Naive thymus-derived CD4-positive, alpha-beta T cell (primary cell): ENCODE measurements at regions not wholly inside any gene's neighbourhood (a gene's known extent, or its start where the extent isn't known, plus 50 kb on each side); places are given as distances from the start of the nearest gene placed in this dataset.

Source experiments
- ATAC-seq: fragments of 150-1000 bp; cut with Tn5 transposase; 2 replicates; pipeline ENCODE4 v1.10.0; 2021; ENCODE audit warnings: mild to moderate bottlenecking, moderate library complexity
- CTCF ChIA-PET: fragments of 350-600 bp; sonication (Branson Sonifier 250); formaldehyde crosslinking; loops from one replicate; lab custom pipeline; 2021; ENCODE audit warnings: antibody characterized with exemption; lab: Charles Lee
- POLR2A ChIA-PET: fragments of 350-600 bp; sonication (Branson Sonifier 250); formaldehyde crosslinking; loops from one replicate; lab custom pipeline; 2021; ENCODE audit warnings: antibody characterized with exemption, inconsistent platforms; lab: Charles Lee
- DNase-seq, 9 donors: peaks; one replicate each; pipeline versions ENCODE4 v3.0.0 to v3.0.0-alpha.2; 2020 to 2022; ENCODE audit warnings: mixed read lengths in 1 of 9
- H3K27ac ChIP-seq: one replicate; pipeline ENCODE4 v1.7.0; 2013; ENCODE audit warnings: mild to moderate bottlenecking, low read depth, low read length, moderate library complexity
- H3K27me3 ChIP-seq, 2 donors: one replicate each; pipeline ENCODE4 v1.7.0; 2013; ENCODE audit warnings: low read length in 2 of 2, mild to moderate bottlenecking in 2 of 2, moderate library complexity in 2 of 2; ENCODE audit not compliant: control insufficient read depth in 2 of 2, insufficient read depth in 2 of 2
- H3K36me3 ChIP-seq, 3 experiments: 1 replicate in 2 of 3; 2 replicates in 1 of 3; pipeline ENCODE4 v1.7.0; 2013; ENCODE audit warnings: low read length in 3 of 3, mild to moderate bottlenecking in 3 of 3, moderate library complexity in 1 of 3; ENCODE audit not compliant: insufficient read depth in 3 of 3, control insufficient read depth in 2 of 3
- H3K4me1 ChIP-seq, 2 donors: one replicate each; pipeline ENCODE4 v1.7.0; 2013; ENCODE audit warnings: low read length in 2 of 2, mild to moderate bottlenecking in 2 of 2, moderate library complexity in 1 of 2; ENCODE audit not compliant: control insufficient read depth in 2 of 2, insufficient read depth in 2 of 2
- H3K4me3 ChIP-seq: 2 replicates; pipeline ENCODE4 v1.7.0; 2013; ENCODE audit warnings: mild to moderate bottlenecking, low read length
- H3K9me3 ChIP-seq, 3 experiments: 1 replicate in 2 of 3; 2 replicates in 1 of 3; pipeline ENCODE4 v1.7.0; 2013; ENCODE audit warnings: low read length in 3 of 3; ENCODE audit not compliant: control insufficient read depth in 2 of 3
- H3K27ac Mint-ChIP-seq, 9 donors: one replicate each; pipeline ENCODE4 v1.8.0; 2020 to 2022; ENCODE audit warnings: mixed read lengths in 9 of 9, mild to moderate bottlenecking in 8 of 9, moderate library complexity in 5 of 9, inconsistent platforms in 2 of 9
- H3K27me3 Mint-ChIP-seq, 5 donors: one replicate each; pipeline ENCODE4 v1.8.0; 2021 to 2022; ENCODE audit warnings: mixed read lengths in 5 of 5, mild to moderate bottlenecking in 1 of 5
- H3K36me3 Mint-ChIP-seq, 5 donors: one replicate each; pipeline ENCODE4 v1.8.0; 2020 to 2022; ENCODE audit warnings: mixed read lengths in 5 of 5, mild to moderate bottlenecking in 3 of 5, inconsistent platforms in 1 of 5
- H3K4me1 Mint-ChIP-seq, 7 donors: one replicate each; pipeline ENCODE4 v1.8.0; 2020 to 2022; ENCODE audit warnings: mixed read lengths in 7 of 7, mild to moderate bottlenecking in 3 of 7, inconsistent platforms in 1 of 7
- H3K4me3 Mint-ChIP-seq, 10 donors: one replicate each; pipeline ENCODE4 v1.8.0; 2020 to 2022; ENCODE audit warnings: mild to moderate bottlenecking in 10 of 10, mixed read lengths in 10 of 10, moderate library complexity in 6 of 10, inconsistent platforms in 2 of 10
- H3K9me3 Mint-ChIP-seq, 11 donors: one replicate each; pipeline ENCODE4 v1.8.0; 2020 to 2022; ENCODE audit warnings: mixed read lengths in 11 of 11, mild to moderate bottlenecking in 4 of 11, inconsistent platforms in 1 of 11, moderate library complexity in 1 of 11
- intact Hi-C, 2 donors: fragments of 100-400 bp; cut with micrococcal nuclease; formaldehyde crosslinking; loops; one replicate each; pipeline ENCODE4 v1.15.1; 2023

DNA sequence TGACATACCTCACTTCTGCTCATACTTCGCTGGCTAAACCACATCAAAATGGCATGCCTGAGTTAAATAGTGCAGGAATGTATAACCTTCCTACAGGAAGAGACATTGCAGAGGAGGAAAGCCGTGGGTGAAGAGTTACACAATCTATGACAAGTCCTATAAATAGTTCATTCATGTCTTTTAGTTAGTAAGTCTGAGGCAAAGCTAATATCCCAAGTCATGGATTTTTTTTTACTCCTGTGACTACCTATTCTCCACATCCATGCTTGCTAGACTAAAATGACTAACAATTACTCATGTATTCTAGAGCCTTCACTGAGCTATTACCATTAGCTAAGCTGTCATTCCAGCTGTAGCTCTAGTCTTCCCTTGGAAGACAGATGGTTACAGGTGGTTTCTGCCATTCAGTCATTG, 391.3 kb downstream of the NR2F1-AS1 start:
- ATAC-seq, result no peak
- CTCF ChIA-PET, result no interaction called here
- no peak overlapping the region for H3K4me3 ChIP-seq
- no peaks in the 10 kb centered on the region for H3K4me1 ChIP-seq
- DNase-seq, result no peak
- H3K9me3 ChIP-seq, result no peaks in the 10 kb centered on the region
- Mint-ChIP-seq H3K4me3 (no peak overlapping the region), H3K9me3 (peaks cover 0 to 15% (median 3%) of the 10 kb centered on the region in 11 donors), H3K4me1 (no peaks in the 10 kb centered on the region), H3K27me3 (no peaks in the 10 kb centered on the region), H3K36me3 (no peaks in the 10 kb centered on the region), H3K27ac (no peak overlapping the region)
- H3K27ac ChIP-seq, result no peak overlapping the region
- no peaks in the 10 kb centered on the region for H3K36me3 ChIP-seq
- POLR2A ChIA-PET, result no interaction called here
- intact Hi-C loops, result no loop called here
- no peaks in the 10 kb centered on the region for H3K27me3 ChIP-seq

DNA sequence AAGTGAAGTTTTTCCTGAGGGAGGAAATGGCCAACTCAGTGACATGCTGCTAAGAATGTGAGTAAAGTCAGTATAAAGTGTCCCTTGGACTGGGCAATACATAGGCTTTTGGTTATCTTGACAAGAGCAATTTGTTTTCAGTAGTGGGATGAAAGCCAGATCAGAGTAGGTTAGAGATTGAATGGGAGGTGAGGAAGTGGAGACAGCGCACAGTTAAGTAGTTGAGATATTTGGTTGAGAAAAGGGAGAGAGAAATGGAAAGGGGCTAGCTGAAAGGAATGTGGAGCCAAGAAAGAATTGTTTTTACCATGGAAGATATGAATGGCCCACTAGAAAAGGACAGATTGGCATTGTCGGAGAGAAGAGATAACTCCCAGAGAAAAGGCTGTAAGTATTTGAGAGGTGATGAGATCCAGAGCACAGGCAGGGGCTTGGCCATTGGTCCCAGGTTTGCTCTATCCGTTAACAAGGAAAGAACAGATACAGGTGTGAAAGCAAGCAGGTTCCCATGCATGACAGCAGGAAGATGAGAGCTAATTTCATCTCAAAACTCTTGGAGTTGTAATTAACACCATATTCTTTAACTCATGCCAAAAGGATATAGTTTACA, 392.0 kb downstream of the NR2F1-AS1 start:
- H3K4me1 Mint-ChIP-seq, result no peaks in the 10 kb centered on the region
- H3K27me3 ChIP-seq, result no peaks in the 10 kb centered on the region
- CTCF ChIA-PET, result no interaction called here
- no peak overlapping the region for H3K4me3 Mint-ChIP-seq
- peaks cover 0 to 15% (median 3%) of the 10 kb centered on the region in 11 donors for H3K9me3 Mint-ChIP-seq
- H3K27ac Mint-ChIP-seq, result no peak overlapping the region
- no peak overlapping the region for H3K27ac ChIP-seq
- POLR2A ChIA-PET, result no interaction called here
- DNase-seq, result no peak
- intact Hi-C loops, result no loop called here
- no peak overlapping the region for H3K4me3 ChIP-seq
- no peaks in the 10 kb centered on the region for H3K9me3 ChIP-seq
- no peaks in the 10 kb centered on the region for H3K4me1 ChIP-seq
- ATAC-seq, result no peak
- no peaks in the 10 kb centered on the region for H3K27me3 Mint-ChIP-seq
- no peaks in the 10 kb centered on the region for H3K36me3 ChIP-seq
- H3K36me3 Mint-ChIP-seq, result no peaks in the 10 kb centered on the region

DNA sequence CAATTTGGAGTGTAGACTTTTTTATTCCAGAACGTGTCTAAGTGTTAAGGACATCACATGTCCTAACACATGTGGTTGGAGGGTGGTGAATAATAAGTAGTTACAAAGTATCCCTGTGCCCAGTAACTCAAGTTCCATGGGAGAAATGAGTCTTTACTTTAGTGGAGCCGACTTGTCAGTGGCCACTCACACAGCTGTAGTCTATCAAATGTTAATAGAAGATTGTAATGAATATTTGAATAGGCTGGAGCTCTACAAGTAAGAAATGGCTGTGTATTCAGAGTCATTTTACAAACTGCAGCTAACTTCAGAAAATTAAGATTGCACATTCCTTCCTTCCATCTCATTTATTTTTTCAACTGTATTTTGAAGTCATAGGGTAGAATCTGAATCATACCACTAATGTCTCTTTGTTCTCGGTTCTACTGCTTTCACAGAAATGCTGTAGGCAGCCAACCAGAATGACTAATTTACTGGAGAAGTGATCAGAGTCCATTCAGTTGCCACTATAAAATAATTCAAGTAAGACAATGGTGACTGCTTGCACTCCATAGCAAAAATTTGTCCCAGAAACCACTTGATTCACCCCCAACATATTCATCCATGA, 394.8 kb downstream of the NR2F1-AS1 start:
- no peak for DNase-seq
- H3K27ac Mint-ChIP-seq, result no peak overlapping the region
- Histone ChIP-seq H3K27me3 (no peaks in the 10 kb centered on the region), H3K4me3 (no peak overlapping the region), H3K36me3 (no peaks in the 10 kb centered on the region), H3K9me3 (no peaks in the 10 kb centered on the region), H3K27ac (no peak overlapping the region), H3K4me1 (no peaks in the 10 kb centered on the region)
- no peaks in the 10 kb centered on the region for H3K36me3 Mint-ChIP-seq
- intact Hi-C loops, result no loop called here
- no peaks in the 10 kb centered on the region for H3K27me3 Mint-ChIP-seq
- ChIA-PET POLR2A (no interaction called here), CTCF (no interaction called here)
- H3K9me3 Mint-ChIP-seq, result peaks cover 0 to 22% (median 0%) of the 10 kb centered on the region in 11 donors
- ATAC-seq, result no peak
- H3K4me1 Mint-ChIP-seq, result no peaks in the 10 kb centered on the region
- no peak overlapping the region for H3K4me3 Mint-ChIP-seq

DNA sequence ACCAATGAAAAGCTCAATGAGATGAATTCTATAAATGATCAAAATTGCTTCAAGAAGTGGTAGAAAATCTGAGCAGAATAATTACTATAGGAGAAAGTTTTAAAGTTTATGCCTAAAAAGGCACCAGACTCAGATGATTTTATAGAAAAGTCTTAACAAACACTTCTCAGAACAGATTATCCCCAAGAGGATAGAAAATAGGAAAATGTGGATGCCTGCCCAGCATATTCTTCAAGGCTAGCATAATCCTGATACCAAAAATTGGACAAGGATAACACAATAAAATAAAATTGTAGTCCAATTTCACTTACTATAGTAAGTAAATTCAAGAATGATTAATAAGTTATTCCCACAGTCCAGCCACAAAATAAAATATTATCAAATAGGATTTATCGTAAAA, 397.0 kb downstream of the NR2F1-AS1 start:
- H3K4me1 ChIP-seq, result no peaks in the 10 kb centered on the region
- H3K4me1 Mint-ChIP-seq, result no peaks in the 10 kb centered on the region
- H3K36me3 ChIP-seq, result no peaks in the 10 kb centered on the region
- intact Hi-C loops, result no loop called here
- no peak overlapping the region for H3K27ac ChIP-seq
- H3K27me3 ChIP-seq, result no peaks in the 10 kb centered on the region
- no peak overlapping the region for H3K4me3 Mint-ChIP-seq
- no peak overlapping the region for H3K4me3 ChIP-seq
- H3K27me3 Mint-ChIP-seq, result no peaks in the 10 kb centered on the region
- POLR2A ChIA-PET, result no interaction called here
- H3K27ac Mint-ChIP-seq, result no peak overlapping the region
- CTCF ChIA-PET, result no interaction called here
- ATAC-seq (no peak), DNase-seq (no peak)
- H3K36me3 Mint-ChIP-seq, result no peaks in the 10 kb centered on the region
- H3K9me3 Mint-ChIP-seq, result peaks cover 0 to 18% (median 0%) of the 10 kb centered on the region in 11 donors
- H3K9me3 ChIP-seq, result no peaks in the 10 kb centered on the region

DNA sequence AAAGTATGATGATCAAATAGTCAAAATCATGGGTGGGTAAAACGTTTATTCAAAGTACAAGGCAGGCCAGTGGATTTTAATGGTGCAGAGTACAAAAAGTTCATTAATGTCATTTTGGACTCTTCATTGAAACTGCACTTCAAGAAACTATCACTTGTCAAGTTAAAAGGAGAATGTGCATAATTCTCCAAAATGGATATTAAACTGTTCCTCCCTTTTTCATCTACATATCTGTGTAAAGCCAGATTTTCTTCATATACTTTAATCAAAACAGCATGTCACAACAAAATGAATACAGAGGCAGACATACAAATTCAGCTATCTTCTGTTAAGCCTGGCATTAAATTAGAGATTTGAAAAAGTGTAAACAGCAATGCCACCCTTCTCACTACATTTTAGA, 401.6 kb downstream of the NR2F1-AS1 start:
- H3K4me3 Mint-ChIP-seq, result no peak overlapping the region
- H3K27me3 Mint-ChIP-seq, result no peaks in the 10 kb centered on the region
- ChIA-PET POLR2A (no interaction called here), CTCF (no interaction called here)
- no peaks in the 10 kb centered on the region for H3K36me3 Mint-ChIP-seq
- H3K27ac ChIP-seq, result no peak overlapping the region
- H3K4me1 ChIP-seq, result no peaks in the 10 kb centered on the region
- H3K27ac Mint-ChIP-seq, result no peak overlapping the region
- H3K27me3 ChIP-seq, result no peaks in the 10 kb centered on the region
- peaks cover 0 to 12% (median 0%) of the 10 kb centered on the region in 11 donors for H3K9me3 Mint-ChIP-seq
- intact Hi-C loops, result no loop called here
- H3K4me1 Mint-ChIP-seq, result no peaks in the 10 kb centered on the region
- H3K36me3 ChIP-seq, result no peaks in the 10 kb centered on the region
- H3K4me3 ChIP-seq, result no peak overlapping the region
- DNase-seq (no peak), ATAC-seq (no peak)
- H3K9me3 ChIP-seq, result no peaks in the 10 kb centered on the region

DNA sequence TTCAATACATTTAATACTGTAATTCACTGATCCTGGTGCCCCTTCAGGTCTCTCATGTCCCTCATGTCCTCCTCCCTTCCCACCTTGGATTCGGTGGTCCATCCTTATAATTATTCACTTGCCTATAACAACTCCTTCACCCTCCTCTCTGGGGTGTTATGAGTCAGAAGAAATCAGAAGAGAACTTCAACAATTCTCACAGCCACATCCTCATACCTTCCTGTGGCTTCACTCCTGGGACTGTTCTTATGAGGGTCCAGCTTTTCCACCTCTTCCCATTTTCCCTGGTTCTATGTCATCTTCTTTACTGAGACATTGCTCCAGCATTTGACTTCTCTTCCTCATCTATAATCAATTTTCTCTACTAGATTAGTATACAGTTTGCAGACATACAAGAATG, 406.1 kb downstream of the NR2F1-AS1 start:
- POLR2A ChIA-PET, result no interaction called here
- ATAC-seq, result no peak

DNA sequence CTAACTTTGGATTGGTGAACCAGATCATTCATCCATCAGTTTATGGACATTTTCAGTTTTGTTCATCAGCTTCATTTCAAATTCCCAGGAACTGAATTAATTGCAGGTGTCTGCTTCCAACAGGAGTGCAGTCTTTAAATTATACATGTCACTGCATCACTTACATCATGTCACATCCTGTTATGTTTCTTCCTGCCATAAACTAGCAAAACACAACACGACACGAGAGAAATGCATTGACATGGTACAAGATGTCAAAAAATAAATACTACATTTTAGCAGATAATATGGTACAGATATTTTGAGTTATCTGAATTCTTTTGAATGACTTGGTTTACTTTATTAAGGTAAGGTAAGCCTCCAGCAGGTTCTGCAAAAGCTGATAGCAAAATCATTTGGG, 415.5 kb downstream of the NR2F1-AS1 start:
- DNase-seq, result no peak
- no peak for ATAC-seq
- no peaks in the 10 kb centered on the region for H3K27me3 Mint-ChIP-seq
- no peaks in the 10 kb centered on the region for H3K4me1 Mint-ChIP-seq
- H3K9me3 ChIP-seq, result no peaks in the 10 kb centered on the region
- H3K27ac Mint-ChIP-seq, result no peak overlapping the region
- no peak overlapping the region for H3K4me3 ChIP-seq
- H3K9me3 Mint-ChIP-seq, result peaks cover 0 to 15% (median 3%) of the 10 kb centered on the region in 11 donors
- CTCF ChIA-PET, result no interaction called here
- H3K27me3 ChIP-seq, result no peaks in the 10 kb centered on the region
- H3K36me3 Mint-ChIP-seq, result no peaks in the 10 kb centered on the region
- POLR2A ChIA-PET, result no interaction called here
- no peaks in the 10 kb centered on the region for H3K36me3 ChIP-seq
- H3K27ac ChIP-seq, result no peak overlapping the region
- H3K4me1 ChIP-seq, result no peaks in the 10 kb centered on the region
- no peak overlapping the region for H3K4me3 Mint-ChIP-seq
- intact Hi-C loops, result no loop called here

More for the DNA sequence above, 406.1 kb downstream of the NR2F1-AS1 start:
- Histone ChIP-seq H3K36me3 (no peaks in the 10 kb centered on the region), H3K27ac (no peak overlapping the region), H3K4me1 (no peaks in the 10 kb centered on the region), H3K27me3 (no peaks in the 10 kb centered on the region), H3K9me3 (no peaks in the 10 kb centered on the region), H3K4me3 (no peak overlapping the region)
- Mint-ChIP-seq H3K9me3 (peaks cover 0 to 11% (median 1%) of the 10 kb centered on the region in 11 donors), H3K36me3 (no peaks in the 10 kb centered on the region), H3K27ac (no peak overlapping the region), H3K4me3 (no peak overlapping the region), H3K27me3 (no peaks in the 10 kb centered on the region), H3K4me1 (no peaks in the 10 kb centered on the region)
- intact Hi-C loops, result no loop called here
- no peak for DNase-seq
- CTCF ChIA-PET, result no interaction called here
